Superior temporal gyrus (tissue), 1 donor: ENCODE measurements at regions not wholly inside any gene's neighbourhood (a gene's known extent, or its start where the extent isn't known, plus 50 kb on each side); places are given as distances from the start of the nearest gene placed in this dataset.

Source experiments
- DNase-seq: peaks from one replicate; pipeline ENCODE4 v3.0.0-alpha.2; 2016; ENCODE audit errors: extremely low spot score

GRCh38 chr16:26189536-26189935, 497.8 kb downstream of the HS3ST4 start:
- no peak for DNase-seq

- DNase-seq, result no peak
Observed at GRCh38 chr16:26194526-26194925, 502.8 kb downstream of the HS3ST4 start.

GRCh38 chr16:26195225-26195624, 503.5 kb downstream of the HS3ST4 start:
- no peak for DNase-seq

- no peak for DNase-seq
Observed at GRCh38 chr16:26196310-26196709, 504.6 kb downstream of the HS3ST4 start.

DNA sequence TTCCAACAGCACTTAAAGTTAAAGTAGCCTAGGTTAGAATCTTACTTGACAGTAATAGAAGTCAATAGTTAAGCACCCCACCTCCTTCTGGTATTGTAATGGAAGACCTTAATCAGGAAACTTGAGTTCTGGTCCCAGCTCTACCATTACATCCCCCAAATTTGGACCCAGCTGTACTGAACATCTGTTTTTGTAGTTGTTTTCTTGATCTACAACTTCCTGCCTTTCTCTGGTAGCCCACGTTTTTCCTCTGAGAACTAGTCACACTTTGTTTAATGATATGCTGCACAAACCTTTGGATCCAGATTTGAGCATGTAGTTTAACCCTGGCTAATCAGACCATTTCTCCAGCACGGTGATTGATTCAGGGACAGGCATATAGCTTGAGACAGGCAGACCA, 505.0 kb downstream of the HS3ST4 start:
- no peak for DNase-seq

DNA sequence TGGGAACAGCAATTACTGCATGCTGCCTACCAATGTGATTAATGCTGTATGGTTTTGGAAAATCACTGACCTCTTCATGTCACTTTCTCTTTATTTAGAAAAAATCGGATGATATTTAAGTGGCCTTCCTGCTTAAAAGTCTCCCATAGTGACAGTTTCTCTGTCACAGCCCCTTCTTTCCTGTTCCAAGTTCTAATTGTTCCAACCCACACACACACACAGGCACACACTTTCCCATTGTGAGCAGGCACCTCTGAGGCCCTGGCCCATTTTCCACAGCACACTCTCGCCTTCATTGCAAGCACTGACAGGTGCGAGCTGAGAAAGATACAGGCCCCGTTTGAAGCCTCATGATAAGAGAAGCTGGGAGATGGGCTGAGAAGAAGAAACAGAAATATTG, 505.9 kb downstream of the HS3ST4 start:
- DNase-seq, result no peak

DNA sequence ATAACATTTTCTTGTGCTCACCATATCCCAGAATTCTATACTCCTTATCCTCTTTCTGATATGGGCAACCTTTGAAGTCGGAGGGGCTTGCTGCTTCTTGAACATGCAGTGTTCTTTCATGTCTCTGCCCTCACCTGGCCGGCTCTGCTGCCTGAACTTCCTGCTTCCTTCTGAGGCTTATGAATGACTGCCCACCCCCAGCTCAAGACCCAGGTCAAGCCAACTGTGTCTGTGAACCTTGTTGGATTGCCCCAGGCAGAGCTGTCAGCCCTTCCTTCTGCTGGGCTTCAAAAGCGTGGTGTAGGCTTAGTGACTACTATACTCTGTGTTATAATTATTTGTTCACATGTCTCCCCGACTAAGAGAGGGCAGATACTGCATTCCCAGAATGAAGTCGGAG, 506.5 kb downstream of the HS3ST4 start:
- DNase-seq, result no peak

GRCh38 chr16:26204138-26204537, 512.4 kb downstream of the HS3ST4 start:
- no peak for DNase-seq

DNA sequence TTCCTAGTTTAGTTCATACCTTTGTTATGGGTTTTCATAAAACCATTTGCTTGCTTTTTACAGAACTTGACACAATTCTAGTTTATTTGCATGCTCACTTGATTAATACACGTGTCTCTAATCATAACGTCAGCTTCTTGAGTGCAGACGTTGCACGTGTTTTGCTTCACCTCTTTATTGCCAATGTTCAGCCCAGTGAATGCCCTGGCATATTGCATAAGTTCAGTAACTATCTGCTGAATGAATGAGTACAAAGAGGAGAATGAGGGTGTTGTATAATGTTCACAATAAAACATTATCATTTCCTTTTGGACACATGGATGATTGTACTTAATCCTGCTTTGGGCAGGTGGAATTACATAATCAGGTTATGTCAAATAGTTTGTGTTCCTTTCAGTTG, 519.8 kb downstream of the HS3ST4 start:
- no peak for DNase-seq

GRCh38 chr16:26212599-26212998, 520.8 kb downstream of the HS3ST4 start:
- no peak for DNase-seq

- no peak for DNase-seq
Observed at GRCh38 chr16:26214581-26215174, 522.9 kb downstream of the HS3ST4 start.

DNA sequence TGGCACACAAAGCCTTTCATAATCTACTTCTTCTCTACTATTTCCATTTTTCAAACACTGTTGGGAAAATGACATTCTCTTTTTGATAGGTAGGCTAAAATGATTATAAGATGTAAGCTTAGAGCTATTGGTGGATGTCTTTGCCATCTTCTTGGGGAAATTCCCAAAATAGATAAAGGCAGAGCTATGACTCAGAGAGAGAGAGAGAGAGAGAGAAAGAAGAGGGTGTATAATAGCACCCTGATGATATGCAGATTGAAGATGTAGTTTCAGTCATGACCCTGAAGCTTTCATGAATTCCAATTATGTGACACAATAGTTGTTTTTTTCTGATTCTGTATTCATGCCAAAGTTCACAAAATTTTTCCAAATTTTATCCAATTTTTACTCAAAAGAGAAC, 529.1 kb downstream of the HS3ST4 start:
- DNase-seq, result no peak

GRCh38 chr16:26231647-26232046, 539.9 kb downstream of the HS3ST4 start:
- no peak for DNase-seq

GRCh38 chr16:26240807-26241206, 549.0 kb downstream of the HS3ST4 start:
- DNase-seq, result no peak

- no peak for DNase-seq
Observed at GRCh38 chr16:26247063-26247462, 555.3 kb downstream of the HS3ST4 start.

- DNase-seq, result no peak
Observed at GRCh38 chr16:26252598-26252997, 560.8 kb downstream of the HS3ST4 start.

- no peak for DNase-seq
Observed at GRCh38 chr16:26261621-26262020, 569.9 kb downstream of the HS3ST4 start.

DNA sequence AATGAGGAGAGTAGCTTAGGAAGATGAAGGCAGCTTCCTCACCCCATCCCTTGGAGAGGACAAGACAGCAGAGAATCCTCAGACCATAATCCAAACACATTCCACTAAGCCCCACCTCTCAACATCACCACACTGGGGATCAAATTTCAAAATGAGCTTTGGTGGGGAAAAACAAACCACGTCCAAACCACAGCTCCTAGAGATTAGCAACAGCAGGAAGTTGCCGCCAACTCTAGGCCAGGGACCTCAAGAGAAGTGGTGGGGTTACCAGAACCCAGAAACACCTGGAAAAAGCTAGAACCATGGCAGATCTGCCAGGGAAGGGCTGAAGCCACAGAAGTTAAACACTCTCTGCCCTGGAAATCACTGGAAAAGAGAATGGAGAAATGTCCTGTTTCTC, 571.6 kb downstream of the HS3ST4 start:
- DNase-seq, result no peak

DNA sequence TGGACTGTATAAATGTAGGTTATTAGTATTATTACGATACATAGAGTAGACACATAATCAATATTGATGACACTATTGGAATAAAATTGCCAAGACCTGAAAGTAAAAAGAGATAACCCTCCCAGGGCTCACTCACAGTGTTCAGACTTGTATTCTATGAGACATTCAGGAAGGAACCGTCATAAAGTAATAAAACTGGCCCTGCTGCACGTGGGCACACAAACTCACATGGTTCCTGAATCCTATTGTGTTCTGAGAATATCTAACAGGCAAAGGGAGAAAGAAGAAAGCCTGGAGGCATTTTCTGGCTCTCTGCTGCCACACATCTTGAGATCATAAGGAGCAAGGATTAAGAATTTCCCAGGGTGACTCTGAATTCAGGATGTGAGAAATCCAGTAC, 575.9 kb downstream of the HS3ST4 start:
- no peak for DNase-seq

DNA sequence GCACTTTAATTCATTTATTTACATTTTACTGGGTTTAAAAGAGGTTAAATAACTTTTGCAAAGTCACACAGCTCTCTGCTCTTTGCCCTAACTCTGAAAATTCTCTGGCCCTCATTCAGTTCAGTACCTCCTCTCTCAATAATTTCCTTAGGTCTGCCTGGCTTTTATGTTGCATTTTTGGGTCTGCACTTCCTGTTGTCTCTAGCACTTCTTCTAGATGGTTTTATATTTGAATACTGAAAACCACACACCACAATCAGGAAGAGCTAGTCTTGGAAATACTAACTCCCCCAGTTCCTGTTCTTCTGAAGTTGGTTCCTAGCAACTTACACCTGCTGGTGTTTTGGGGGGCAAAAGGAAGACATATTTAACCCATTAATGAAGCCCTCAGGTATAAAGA, 577.9 kb downstream of the HS3ST4 start:
- no peak for DNase-seq

DNA sequence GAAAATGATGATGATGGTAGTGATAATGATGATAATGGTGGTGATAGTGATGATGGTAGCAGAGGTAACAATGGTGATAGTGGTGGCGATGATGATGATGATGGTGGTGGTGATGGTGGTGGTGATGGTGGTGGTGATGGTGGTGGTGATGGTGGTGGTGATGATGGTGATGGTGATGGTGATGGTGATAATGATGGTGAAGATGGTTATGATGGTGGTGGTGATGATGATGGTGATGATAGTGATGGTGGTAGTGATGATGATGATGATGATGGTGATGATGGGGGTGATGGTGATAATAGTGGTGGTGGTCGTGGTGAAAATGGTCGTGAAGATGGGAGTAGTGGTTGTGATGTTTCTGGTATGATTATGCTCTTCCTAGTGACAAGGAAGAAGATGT, 581.8 kb downstream of the HS3ST4 start:
- DNase-seq, result no peak

DNA sequence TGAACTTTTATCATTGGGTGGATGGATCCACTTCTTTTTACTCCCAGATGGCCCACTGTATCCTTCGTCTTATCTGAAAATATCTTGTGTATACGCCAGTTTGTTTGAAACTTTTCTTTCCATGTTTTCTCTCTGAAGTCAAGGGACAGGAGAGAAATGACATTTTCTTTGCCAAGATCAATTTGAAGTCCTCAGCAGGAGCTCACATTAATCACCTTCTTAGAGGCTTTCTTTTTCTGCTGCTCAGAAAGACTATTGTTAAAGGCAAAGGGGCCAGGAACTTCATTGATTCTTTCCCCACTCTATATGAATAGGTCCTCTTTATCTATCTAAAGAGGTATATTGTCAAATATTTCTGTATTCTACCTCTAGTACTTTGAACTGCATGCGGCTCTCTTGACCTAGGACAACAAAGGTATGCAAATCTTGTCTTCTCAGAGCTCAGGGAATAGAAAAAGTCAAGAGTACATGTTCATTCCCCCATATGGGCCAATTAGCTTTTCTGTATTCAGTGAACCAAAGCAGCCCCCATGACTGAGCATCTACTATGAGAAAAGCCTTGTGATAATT, 583.3 kb downstream of the HS3ST4 start:
- DNase-seq, result no peak

DNA sequence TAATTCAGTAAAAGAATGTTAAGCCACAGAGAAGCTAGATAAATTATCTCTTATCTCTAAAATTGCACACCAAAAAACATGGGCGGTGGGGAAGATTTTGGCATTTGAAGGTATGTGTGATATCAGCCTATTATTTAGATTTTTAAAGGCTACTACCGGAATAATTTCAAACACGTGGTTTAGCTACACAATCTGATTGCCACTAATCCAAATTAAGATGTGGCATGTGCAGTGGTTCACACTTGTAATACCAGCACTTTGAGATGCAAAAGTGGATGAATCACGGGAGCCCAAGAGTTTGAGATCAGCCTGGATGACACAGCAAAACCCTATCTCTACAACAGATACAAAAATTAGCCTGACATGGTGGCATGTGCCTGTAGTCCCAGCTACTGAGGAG, 584.5 kb downstream of the HS3ST4 start:
- no peak for DNase-seq
